ENCODE measurements at regions not wholly inside any gene's neighbourhood (a gene's known extent, or its start where the extent isn't known, plus 50 kb on each side); places are given as distances from the start of the nearest gene placed in this dataset.

DNA sequence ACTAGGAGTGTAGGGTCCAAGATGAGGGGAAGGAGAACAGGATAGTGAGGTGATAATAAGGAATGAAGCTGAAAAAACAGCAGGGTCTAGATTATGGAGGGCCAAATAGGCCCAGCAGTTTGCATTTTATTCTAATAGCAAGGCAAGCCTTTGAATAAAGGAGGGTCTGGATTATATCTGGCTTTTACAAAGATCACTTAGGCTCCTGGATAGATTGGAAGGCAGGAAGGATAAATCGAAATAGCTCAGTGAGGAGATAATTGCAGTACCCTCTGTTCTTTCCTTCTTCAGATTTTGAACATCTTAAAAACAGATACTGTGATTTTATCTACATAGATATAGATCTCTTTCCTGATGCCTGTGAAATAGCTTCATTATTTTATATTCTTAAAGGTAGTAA, 53.8 kb upstream of the PTGFR start:
- DNase-seq, result no peak

DNA sequence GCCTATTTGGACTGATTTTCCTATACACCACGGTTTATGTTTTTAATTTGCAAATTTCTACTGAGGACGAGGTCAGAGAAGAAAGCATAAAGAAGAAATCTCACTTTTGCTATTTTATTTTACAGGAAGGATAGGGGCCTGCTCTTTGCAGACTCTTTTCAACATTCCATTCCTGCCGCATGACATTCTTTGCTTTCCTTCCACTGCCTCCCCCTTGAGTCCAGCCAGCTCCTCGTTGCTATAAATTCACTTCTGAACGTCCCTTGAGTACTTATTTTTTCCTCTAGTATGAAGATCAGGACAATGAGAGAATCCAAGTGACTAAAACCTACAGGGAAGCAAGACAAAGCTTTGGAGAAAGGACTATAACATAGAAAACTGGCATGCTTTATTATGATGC, 53.4 kb upstream of the PTGFR start:
- no peak for DNase-seq

DNA sequence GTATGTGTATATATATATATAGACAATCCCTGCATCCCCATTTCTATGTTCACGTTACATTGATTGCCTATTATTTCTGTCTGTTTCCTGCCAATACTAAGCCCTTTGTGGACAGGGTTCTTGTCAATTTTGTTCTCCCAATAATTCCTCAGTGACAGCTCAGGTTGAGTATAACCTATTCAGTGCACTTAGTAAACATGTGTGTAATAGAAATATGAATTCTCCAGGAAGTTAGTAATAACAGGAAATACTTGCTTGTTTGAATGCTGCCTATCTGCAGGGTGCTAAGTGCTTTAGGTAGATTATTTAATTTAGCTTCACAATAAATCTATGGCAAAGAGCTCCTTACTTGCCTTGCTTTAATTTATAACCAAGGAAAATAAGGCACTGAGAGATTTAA, 52.8 kb upstream of the PTGFR start:
- DNase-seq, result no peak

DNA sequence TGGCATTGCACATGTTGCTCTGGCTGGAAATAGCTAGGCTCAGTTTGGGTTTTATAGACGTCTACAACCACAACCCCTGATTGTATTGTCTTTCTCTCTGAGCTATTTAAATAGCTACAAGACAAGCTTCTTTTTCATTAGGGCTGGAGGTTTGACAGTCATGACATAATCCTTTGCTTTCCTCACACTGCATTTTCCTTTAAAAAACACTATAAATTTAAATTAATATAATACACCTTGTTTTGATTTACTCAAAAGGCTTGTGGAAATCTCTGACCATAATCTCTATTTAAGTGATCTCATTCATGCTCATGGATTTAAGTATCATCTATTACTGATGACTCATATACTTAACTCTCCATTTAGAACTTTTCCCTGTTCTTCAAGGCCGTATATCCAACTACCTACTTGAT, 50.4 kb upstream of the PTGFR start:
- no peak for DNase-seq

All from inflammatory macrophage treated with lipopolysaccharide for 1 hour (primary cell).